ENCODE measurements at regions not wholly inside any gene's neighbourhood (a gene's known extent, or its start where the extent isn't known, plus 50 kb on each side); places are given as distances from the start of the nearest gene placed in this dataset.

GRCh38 chr9:87320146-87320884 is 177.4 kb upstream of the DAPK1 start:
- Mint-ChIP-seq H3K9me3 (no peaks in the 10 kb centered on the region), H3K36me3 (ENCODE audit: low read depth) (no peaks in the 10 kb centered on the region), H3K4me3 (no peak overlapping the region), H3K27ac (no peak overlapping the region), H3K27me3 (no peaks in the 10 kb centered on the region), H3K4me1 (no peaks in the 10 kb centered on the region)
- no peak for DNase-seq
- intact Hi-C loops (cut with micrococcal nuclease): no loop called here

GRCh38 chr9:87322840-87323635 is 174.6 kb upstream of the DAPK1 start:
- intact Hi-C loops (cut with micrococcal nuclease): no loop called here
- Mint-ChIP-seq H3K27me3 (no peaks in the 10 kb centered on the region), H3K9me3 (no peaks in the 10 kb centered on the region), H3K4me3 (no peak overlapping the region), H3K27ac (no peak overlapping the region), H3K4me1 (no peaks in the 10 kb centered on the region), H3K36me3 (ENCODE audit: low read depth) (no peaks in the 10 kb centered on the region)
- no peak for DNase-seq

- intact Hi-C loops (cut with micrococcal nuclease): loop anchor here (1.0 to 2.0 kb wide), 4 partner anchors 837 to 1121 kb away; no protein-coding TSS in a partner anchor
- no peaks in the 10 kb centered on the region for H3K4me1 Mint-ChIP-seq
- no peaks in the 10 kb centered on the region for H3K27me3 Mint-ChIP-seq
- H3K4me3 Mint-ChIP-seq: no peak overlapping the region
- no peak overlapping the region for H3K27ac Mint-ChIP-seq
- no peaks in the 10 kb centered on the region for H3K9me3 Mint-ChIP-seq
- DNase-seq: no peak
- H3K36me3 Mint-ChIP-seq (ENCODE audit: low read depth): no peaks in the 10 kb centered on the region
These were observed 173.7 kb upstream of the DAPK1 start for GRCh38 chr9:87323928-87324327.

- peak; percentile 63 for DNase-seq
- H3K4me1 Mint-ChIP-seq: no peaks in the 10 kb centered on the region
- H3K27ac Mint-ChIP-seq: no peak overlapping the region
- no peaks in the 10 kb centered on the region for H3K27me3 Mint-ChIP-seq
- H3K36me3 Mint-ChIP-seq (ENCODE audit: low read depth): no peaks in the 10 kb centered on the region
- no peaks in the 10 kb centered on the region for H3K9me3 Mint-ChIP-seq
- no peak overlapping the region for H3K4me3 Mint-ChIP-seq
- intact Hi-C loops (cut with micrococcal nuclease): loop anchor here (1.0 to 2.0 kb wide), 4 partner anchors 838 to 1122 kb away; no protein-coding TSS in a partner anchor
These were observed 173.0 kb upstream of the DAPK1 start for GRCh38 chr9:87324613-87325194.

GRCh38 chr9:87327575-87328125 is 170.0 kb upstream of the DAPK1 start:
- no peak overlapping the region for H3K4me3 Mint-ChIP-seq
- no peak overlapping the region for H3K27ac Mint-ChIP-seq

GRCh38 chr9:87333802-87334201 is 163.9 kb upstream of the DAPK1 start:
- H3K4me1 Mint-ChIP-seq: peaks cover 4% of the 10 kb centered on the region
- peaks cover 23% of the 10 kb centered on the region for H3K27me3 Mint-ChIP-seq
- no peak overlapping the region for H3K4me3 Mint-ChIP-seq
- peaks cover 2% of the 10 kb centered on the region for H3K36me3 Mint-ChIP-seq (ENCODE audit: low read depth)
- no peak overlapping the region for H3K27ac Mint-ChIP-seq
- H3K9me3 Mint-ChIP-seq: peaks cover 9% of the 10 kb centered on the region
- DNase-seq: no peak
- intact Hi-C loops (cut with micrococcal nuclease): no loop called here

More at GRCh38 chr9:87327575-87328125, 170.0 kb upstream of the DAPK1 start:
- H3K4me1 Mint-ChIP-seq: no peaks in the 10 kb centered on the region
- intact Hi-C loops (cut with micrococcal nuclease): no loop called here
- H3K36me3 Mint-ChIP-seq (ENCODE audit: low read depth): peaks cover 2% of the 10 kb centered on the region
- peaks cover 9% of the 10 kb centered on the region for H3K9me3 Mint-ChIP-seq
- H3K27me3 Mint-ChIP-seq: no peaks in the 10 kb centered on the region
- DNase-seq: no peak

GRCh38 chr9:87334366-87334765 is 163.3 kb upstream of the DAPK1 start:
- Mint-ChIP-seq H3K27me3 (peaks cover 25% of the 10 kb centered on the region), H3K4me3 (no peak overlapping the region), H3K27ac (no peak overlapping the region), H3K36me3 (ENCODE audit: low read depth) (peaks cover 2% of the 10 kb centered on the region), H3K9me3 (peaks cover 9% of the 10 kb centered on the region), H3K4me1 (peaks cover 4% of the 10 kb centered on the region)
- DNase-seq: no peak
- intact Hi-C loops (cut with micrococcal nuclease): no loop called here

GRCh38 chr9:87336407-87336806 is 161.3 kb upstream of the DAPK1 start:
- intact Hi-C loops (cut with micrococcal nuclease): loop anchor here (2.0 kb wide), 1 partner anchor 476 kb away; no protein-coding TSS in a partner anchor
- no peak for DNase-seq
- H3K9me3 Mint-ChIP-seq: peaks cover 4% of the 10 kb centered on the region

GRCh38 chr9:87336914-87337333 is 160.7 kb upstream of the DAPK1 start:
- DNase-seq: peak; percentile 58
- H3K9me3 Mint-ChIP-seq: peaks cover 1% of the 10 kb centered on the region
- peaks cover 30% of the 10 kb centered on the region for H3K27me3 Mint-ChIP-seq
- H3K4me1 Mint-ChIP-seq: peaks cover 4% of the 10 kb centered on the region
- H3K27ac Mint-ChIP-seq: no peak overlapping the region
- peak overlapping the region; percentile 73 for H3K4me3 Mint-ChIP-seq
- intact Hi-C loops (cut with micrococcal nuclease): loop anchor here (1.0 to 2.0 kb wide), 2 partner anchors 326 to 476 kb away; no protein-coding TSS in a partner anchor
- H3K36me3 Mint-ChIP-seq (ENCODE audit: low read depth): no peaks in the 10 kb centered on the region

More at GRCh38 chr9:87336407-87336806, 161.3 kb upstream of the DAPK1 start:
- no peaks in the 10 kb centered on the region for H3K36me3 Mint-ChIP-seq (ENCODE audit: low read depth)
- peaks cover 4% of the 10 kb centered on the region for H3K4me1 Mint-ChIP-seq
- H3K27ac Mint-ChIP-seq: no peak overlapping the region
- peaks cover 30% of the 10 kb centered on the region for H3K27me3 Mint-ChIP-seq
- no peak overlapping the region for H3K4me3 Mint-ChIP-seq

GRCh38 chr9:87337335-87338087 is 160.2 kb upstream of the DAPK1 start:
- Mint-ChIP-seq H3K36me3 (ENCODE audit: low read depth) (no peaks in the 10 kb centered on the region), H3K4me1 (peaks cover 4% of the 10 kb centered on the region), H3K9me3 (no peaks in the 10 kb centered on the region), H3K4me3 (peak overlapping the region; percentile 73), H3K27ac (no peak overlapping the region), H3K27me3 (peaks cover 30% of the 10 kb centered on the region)
- intact Hi-C loops (cut with micrococcal nuclease): loop anchor here (1.0 to 2.0 kb wide), 2 partner anchors 326 to 475 kb away; no protein-coding TSS in a partner anchor
- DNase-seq: no peak

GRCh38 chr9:87338088-87338989 is 159.3 kb upstream of the DAPK1 start:
- H3K4me1 Mint-ChIP-seq: peaks cover 4% of the 10 kb centered on the region
- H3K27ac Mint-ChIP-seq: no peak overlapping the region
- no peaks in the 10 kb centered on the region for H3K9me3 Mint-ChIP-seq
- H3K27me3 Mint-ChIP-seq: peaks cover 30% of the 10 kb centered on the region
- intact Hi-C loops (cut with micrococcal nuclease): no loop called here
- DNase-seq: peak; percentile 13
- H3K36me3 Mint-ChIP-seq (ENCODE audit: low read depth): no peaks in the 10 kb centered on the region
- no peak overlapping the region for H3K4me3 Mint-ChIP-seq

GRCh38 chr9:87340391-87340790 is 157.3 kb upstream of the DAPK1 start:
- intact Hi-C loops (cut with micrococcal nuclease): no loop called here
- no peak overlapping the region for H3K4me3 Mint-ChIP-seq
- H3K27me3 Mint-ChIP-seq: peaks cover 30% of the 10 kb centered on the region
- DNase-seq: no peak
- H3K36me3 Mint-ChIP-seq (ENCODE audit: low read depth): no peaks in the 10 kb centered on the region
- no peak overlapping the region for H3K27ac Mint-ChIP-seq
- peaks cover 4% of the 10 kb centered on the region for H3K4me1 Mint-ChIP-seq
- H3K9me3 Mint-ChIP-seq: no peaks in the 10 kb centered on the region

Data from activated CD4-positive, alpha-beta T cell treated with anti-CD3 and anti-CD28 coated beads, Interleukin-2, amount 10 ng/mL, durations not matched to agents 24 days and 14 days (primary cell).